ENCODE measurements at regions not wholly inside any gene's neighbourhood (a gene's known extent, or its start where the extent isn't known, plus 50 kb on each side); places are given as distances from the start of the nearest gene placed in this dataset.

- TF ChIP-seq, protein P1, sequence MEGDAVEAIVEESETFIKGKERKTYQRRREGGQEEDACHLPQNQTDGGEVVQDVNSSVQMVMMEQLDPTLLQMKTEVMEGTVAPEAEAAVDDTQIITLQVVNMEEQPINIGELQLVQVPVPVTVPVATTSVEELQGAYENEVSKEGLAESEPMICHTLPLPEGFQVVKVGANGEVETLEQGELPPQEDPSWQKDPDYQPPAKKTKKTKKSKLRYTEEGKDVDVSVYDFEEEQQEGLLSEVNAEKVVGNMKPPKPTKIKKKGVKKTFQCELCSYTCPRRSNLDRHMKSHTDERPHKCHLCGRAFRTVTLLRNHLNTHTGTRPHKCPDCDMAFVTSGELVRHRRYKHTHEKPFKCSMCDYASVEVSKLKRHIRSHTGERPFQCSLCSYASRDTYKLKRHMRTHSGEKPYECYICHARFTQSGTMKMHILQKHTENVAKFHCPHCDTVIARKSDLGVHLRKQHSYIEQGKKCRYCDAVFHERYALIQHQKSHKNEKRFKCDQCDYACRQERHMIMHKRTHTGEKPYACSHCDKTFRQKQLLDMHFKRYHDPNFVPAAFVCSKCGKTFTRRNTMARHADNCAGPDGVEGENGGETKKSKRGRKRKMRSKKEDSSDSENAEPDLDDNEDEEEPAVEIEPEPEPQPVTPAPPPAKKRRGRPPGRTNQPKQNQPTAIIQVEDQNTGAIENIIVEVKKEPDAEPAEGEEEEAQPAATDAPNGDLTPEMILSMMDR (conservative IDR thresholded peaks at IDR 0.05): no peak
- H3K27ac Mint-ChIP-seq (ENCODE audit: unreplicated experiment): no peak overlapping the region
- no peaks in the 10 kb centered on the region for H3K27me3 Mint-ChIP-seq (ENCODE audit: low read depth)
Measured at GRCh38 chr12:90321369-90321768, 612.7 kb upstream of the ATP2B1 start.

DNA sequence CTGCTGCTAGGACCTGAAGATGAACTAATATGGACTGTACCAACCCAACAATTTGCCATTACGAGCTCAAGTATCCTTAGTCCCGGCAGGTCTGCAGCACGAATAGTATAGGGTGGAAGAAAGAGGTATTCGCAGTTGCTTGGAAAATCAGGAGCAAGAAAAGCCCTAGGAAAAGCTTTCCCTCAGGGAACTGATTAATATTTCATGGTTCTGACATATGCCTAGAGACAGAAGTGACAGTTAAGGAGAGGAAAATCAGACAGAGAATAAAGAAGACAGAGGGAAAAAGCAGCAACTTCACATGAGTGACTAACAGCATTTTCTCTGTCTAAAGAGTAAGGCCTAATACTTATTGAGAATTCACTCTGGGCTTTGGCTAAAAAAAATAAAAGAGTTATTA, 602.9 kb upstream of the ATP2B1 start:
- TF ChIP-seq, protein P1 (conservative IDR thresholded peaks at IDR 0.05): no peak
- Mint-ChIP-seq H3K9me3 (peaks cover 4% of the 10 kb centered on the region), H3K36me3 (ENCODE audit: low read depth) (no peaks in the 10 kb centered on the region), H3K27ac (ENCODE audit: unreplicated experiment) (no peak overlapping the region), H3K27me3 (ENCODE audit: low read depth) (no peaks in the 10 kb centered on the region), H3K4me1 (no peaks in the 10 kb centered on the region), H3K4me3 (no peak overlapping the region)
- DNase-seq (ENCODE audit: low read depth, low spot score): no peak

More at GRCh38 chr12:90321369-90321768, 612.7 kb upstream of the ATP2B1 start:
- Mint-ChIP-seq H3K4me1 (no peaks in the 10 kb centered on the region), H3K4me3 (no peak overlapping the region), H3K9me3 (peaks cover 6% of the 10 kb centered on the region), H3K36me3 (ENCODE audit: low read depth) (no peaks in the 10 kb centered on the region)
- DNase-seq (ENCODE audit: low read depth, low spot score): no peak

DNA sequence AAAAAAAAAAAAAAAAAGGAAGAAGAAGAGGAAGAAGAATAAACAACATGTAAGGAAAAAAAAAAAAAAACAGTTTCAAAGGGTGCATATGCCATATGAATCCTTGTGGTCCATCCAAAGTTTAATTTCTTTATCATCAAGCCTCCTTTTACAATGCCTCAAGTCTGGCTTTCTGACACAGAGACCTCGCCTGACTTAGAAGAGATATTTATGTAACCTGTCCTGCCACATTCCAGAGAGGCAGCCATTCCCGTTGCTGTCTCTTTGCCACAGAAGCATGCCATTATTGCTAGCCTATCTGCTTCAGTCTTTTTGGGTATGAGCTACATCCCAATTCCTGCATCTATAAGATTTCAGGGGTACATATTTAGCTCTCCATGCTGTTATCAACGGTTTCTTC, 596.7 kb upstream of the ATP2B1 start:
- no peak overlapping the region for H3K27ac Mint-ChIP-seq (ENCODE audit: unreplicated experiment)
- H3K36me3 Mint-ChIP-seq (ENCODE audit: low read depth): no peaks in the 10 kb centered on the region
- TF ChIP-seq, protein P1 (conservative IDR thresholded peaks at IDR 0.05): no peak
- H3K4me3 Mint-ChIP-seq: no peak overlapping the region
- no peak for DNase-seq (ENCODE audit: low read depth, low spot score)
- H3K4me1 Mint-ChIP-seq: no peaks in the 10 kb centered on the region
- no peaks in the 10 kb centered on the region for H3K27me3 Mint-ChIP-seq (ENCODE audit: low read depth)
- no peaks in the 10 kb centered on the region for H3K9me3 Mint-ChIP-seq

DNA sequence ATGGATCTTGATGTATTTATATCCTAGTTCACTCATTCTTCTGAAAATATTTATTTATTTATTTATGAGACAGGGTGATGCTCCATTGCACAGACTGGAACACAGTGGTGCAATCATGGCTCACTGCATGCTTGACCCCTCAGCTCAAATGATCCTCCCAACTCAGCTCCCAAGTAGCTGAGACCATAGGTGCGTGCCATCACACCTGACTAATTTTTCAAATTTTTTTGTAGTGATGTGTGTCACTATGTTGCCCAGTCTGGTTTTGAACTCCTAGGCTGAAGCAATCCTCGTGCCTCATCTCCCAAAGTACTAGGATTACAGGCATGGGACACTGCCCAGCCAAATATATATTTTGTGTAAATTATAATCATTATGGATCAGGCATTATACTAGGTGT, 595.6 kb upstream of the ATP2B1 start:
- H3K27ac Mint-ChIP-seq (ENCODE audit: unreplicated experiment): no peak overlapping the region
- DNase-seq (ENCODE audit: low read depth, low spot score): no peak
- no peaks in the 10 kb centered on the region for H3K36me3 Mint-ChIP-seq (ENCODE audit: low read depth)
- H3K4me3 Mint-ChIP-seq: no peak overlapping the region
- H3K27me3 Mint-ChIP-seq (ENCODE audit: low read depth): no peaks in the 10 kb centered on the region
- H3K4me1 Mint-ChIP-seq: no peaks in the 10 kb centered on the region
- TF ChIP-seq, protein P1 (conservative IDR thresholded peaks at IDR 0.05): no peak
- no peaks in the 10 kb centered on the region for H3K9me3 Mint-ChIP-seq

DNA sequence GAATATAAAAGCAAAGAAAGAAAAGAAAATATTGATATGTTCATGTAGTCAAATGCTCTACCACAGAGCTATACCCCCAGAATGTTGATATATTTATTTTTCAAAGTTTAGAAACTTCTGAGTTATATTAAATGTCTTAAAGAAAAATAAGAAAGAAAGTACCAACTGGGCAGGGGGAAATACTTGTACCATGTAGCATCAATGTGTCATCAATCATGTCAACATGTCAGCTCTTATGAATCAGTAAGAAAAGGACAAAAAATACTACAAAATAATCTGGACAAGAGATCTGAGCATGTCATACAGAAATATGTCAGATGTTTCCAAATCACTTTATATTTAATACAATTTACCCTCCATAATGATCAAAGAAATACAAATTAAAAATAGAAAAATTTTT, 595.1 kb upstream of the ATP2B1 start:
- no peaks in the 10 kb centered on the region for H3K4me1 Mint-ChIP-seq
- TF ChIP-seq, protein P1 (conservative IDR thresholded peaks at IDR 0.05): no peak
- no peak overlapping the region for H3K27ac Mint-ChIP-seq (ENCODE audit: unreplicated experiment)
- no peak for DNase-seq (ENCODE audit: low read depth, low spot score)
- H3K36me3 Mint-ChIP-seq (ENCODE audit: low read depth): no peaks in the 10 kb centered on the region
- H3K27me3 Mint-ChIP-seq (ENCODE audit: low read depth): no peaks in the 10 kb centered on the region
- no peak overlapping the region for H3K4me3 Mint-ChIP-seq
- no peaks in the 10 kb centered on the region for H3K9me3 Mint-ChIP-seq
